Ramos (cell line): ENCODE measurements at regions not wholly inside any gene's neighbourhood (a gene's known extent, or its start where the extent isn't known, plus 50 kb on each side); places are given as distances from the start of the nearest gene placed in this dataset.

Source experiments
- in situ Hi-C: fragments of 300-500 bp; cut with MboI; formaldehyde crosslinking; loops from one replicate; pipeline ENCODE4 v1.14.3; 2022; ENCODE audit warnings: low sequenced_read_pairs; ENCODE audit not compliant: unreplicated experiment

DNA sequence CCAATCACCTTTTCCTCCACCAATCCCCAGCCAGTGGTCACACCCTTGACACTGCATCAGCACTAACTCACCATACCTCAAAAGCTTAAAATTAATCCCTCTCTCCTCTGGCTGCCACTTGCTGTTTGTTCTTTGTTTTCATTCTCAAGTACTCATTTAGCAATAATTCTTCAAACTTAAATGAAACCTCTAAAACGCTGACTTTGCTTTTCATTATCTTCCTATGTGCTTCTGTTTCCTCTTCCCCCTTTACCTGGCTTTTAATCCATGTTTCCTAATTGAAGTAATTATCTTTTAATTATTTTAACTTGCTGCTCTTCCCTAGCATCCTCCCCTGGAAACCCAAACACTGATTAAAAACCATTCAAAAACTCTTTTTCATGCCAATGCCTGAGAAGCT is 348.9 kb upstream of the MEOX2 start:
- in situ Hi-C loops: no loop called here

DNA sequence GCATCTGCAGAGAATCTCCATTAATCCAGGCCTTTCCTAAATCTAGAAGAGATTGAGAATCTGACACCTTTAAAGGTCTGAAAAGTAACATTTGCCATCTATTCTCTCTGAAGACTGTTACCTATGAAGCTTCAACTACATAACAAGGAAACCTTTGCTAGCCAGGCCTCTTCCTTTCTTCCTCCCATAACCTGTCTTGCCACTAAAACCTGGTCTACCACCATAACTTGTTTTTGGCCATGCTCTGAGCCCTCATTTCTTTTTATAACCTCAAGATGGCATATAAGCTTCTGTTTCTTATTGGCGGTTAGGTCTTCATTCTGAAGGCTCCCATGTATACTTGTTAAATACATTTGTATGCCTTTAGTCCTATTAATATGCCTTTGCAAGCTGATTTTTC is 348.4 kb upstream of the MEOX2 start:
- in situ Hi-C loops: no loop called here

DNA sequence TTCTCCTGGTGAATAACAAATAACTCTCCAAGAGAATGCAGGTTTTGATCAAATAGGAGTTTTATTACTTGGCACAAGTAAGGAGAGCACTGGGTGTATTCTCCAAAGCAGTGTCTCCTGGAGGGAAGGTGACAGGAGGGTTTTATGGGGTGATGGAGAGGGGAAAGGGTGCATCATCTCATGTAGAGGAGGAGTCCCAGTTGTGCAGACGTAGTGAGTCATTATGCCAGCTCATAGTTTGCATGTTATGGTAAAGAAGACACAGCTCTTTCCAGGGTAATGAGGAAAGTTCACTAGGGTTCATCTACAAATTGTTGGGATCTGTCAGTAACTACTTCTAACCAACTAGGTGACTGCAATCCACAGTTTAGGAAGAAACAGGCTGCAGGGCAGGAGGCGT is 347.9 kb upstream of the MEOX2 start:
- in situ Hi-C loops: no loop called here

DNA sequence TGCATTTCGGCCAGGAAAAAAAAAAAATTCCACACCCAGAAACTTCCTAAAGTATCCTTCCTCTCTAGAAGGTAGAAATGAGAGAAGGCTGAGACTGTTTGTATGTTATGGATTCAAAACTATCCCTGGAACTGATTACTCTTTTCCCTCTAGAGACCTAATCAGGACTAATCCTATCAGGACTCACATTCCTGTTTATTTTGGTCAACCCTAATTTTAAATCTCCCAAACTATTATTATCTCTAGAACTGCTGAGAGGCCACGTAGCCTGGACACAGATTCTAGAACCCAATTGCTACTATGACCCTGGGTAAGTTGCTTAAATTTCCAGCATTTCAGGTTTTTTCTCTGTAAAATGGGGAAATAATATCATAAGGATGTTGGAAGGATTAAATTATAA is 346.8 kb upstream of the MEOX2 start:
- in situ Hi-C loops: no loop called here

DNA sequence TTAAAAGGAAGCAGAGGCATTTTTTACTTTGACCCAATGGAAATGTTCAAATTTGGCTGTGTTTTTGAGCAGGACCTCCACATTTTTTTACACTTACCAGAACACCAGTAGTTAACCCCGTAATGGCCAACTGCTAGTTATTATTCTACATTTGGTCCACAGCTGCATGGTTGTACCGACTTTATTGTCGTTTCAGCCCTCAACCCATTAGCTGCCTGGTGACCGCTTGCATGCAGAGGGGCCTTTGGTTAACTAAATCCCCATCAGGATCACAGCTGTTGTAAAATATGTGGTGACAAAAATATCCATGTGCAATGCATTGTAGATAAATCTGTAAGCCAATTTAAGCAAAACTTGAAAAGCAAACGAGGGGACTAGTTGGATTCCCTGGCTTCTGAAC is 342.2 kb upstream of the MEOX2 start:
- in situ Hi-C loops: no loop called here

DNA sequence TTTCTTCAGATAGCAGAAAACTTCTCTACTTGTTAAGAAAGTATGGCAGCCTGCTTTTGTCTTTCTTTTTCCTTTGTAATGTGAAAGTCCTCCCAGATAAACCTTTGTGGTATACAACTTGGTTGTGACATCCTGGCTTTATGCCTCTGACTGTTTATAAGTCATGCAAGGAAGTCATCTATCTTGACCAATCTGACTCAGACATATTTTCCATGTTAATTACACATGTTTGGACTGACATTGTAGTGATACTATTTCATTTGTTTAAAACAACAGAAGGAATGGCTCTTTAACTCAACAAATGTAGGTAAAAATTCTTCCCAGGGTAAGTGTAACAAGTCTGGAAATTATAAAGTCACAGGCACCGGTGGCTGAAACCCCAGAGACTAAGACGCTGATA is 341.6 kb upstream of the MEOX2 start:
- in situ Hi-C loops: no loop called here

DNA sequence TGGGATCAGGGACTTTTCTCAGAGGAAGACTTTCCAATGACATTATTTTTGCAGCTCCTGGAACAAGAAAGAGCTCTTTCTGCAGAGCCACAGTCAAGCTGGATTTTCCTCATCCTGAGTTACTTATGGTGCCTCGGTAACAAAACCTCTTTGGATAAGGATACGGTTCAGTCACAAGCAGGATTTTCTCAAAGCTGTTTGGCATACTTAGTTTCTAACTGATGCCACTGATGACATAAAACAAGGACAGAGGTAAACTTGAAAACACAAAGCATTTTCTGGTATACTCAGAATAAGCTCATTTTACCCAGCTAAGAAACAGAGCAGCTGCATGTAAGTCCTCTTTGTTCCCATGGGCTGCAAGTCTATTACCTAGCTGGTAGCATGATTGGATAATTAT is 340.9 kb upstream of the MEOX2 start:
- in situ Hi-C loops: no loop called here

DNA sequence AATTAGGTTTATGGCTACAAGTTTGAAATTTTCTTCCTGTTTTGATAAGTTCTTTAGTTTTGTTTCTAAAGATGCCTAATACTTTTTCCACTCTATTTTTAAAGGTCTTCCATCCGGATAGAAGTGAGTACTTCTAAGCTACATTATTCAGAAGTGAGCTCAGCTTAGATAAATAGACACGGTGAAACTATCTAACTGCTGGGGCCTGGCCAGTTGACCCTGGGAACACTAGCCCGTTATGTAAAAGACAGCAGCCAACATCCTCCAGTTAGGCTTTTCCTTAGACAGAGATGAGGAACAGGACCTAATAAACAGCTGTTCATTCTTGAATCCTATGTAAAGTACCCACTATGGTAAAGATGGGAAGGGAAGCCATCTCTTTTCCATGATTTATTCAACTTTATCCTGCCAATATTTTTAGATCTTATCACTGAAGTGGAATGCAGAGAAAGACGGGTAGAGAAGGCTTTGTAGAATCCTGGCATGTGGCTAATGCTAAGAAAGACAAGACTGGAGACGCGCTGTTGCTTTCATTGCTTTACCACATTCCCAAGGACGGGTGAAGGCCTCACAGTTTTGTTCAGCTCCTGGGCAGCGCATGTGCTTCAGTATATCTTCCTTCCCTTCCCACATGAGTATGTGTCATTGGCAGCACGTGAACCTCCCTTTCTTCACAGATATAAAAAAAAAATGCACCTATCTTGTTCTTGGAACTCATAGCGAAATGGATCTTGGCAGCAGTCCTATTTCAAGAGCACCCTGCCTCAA is 340.0 kb upstream of the MEOX2 start:
- in situ Hi-C loops: no loop called here

DNA sequence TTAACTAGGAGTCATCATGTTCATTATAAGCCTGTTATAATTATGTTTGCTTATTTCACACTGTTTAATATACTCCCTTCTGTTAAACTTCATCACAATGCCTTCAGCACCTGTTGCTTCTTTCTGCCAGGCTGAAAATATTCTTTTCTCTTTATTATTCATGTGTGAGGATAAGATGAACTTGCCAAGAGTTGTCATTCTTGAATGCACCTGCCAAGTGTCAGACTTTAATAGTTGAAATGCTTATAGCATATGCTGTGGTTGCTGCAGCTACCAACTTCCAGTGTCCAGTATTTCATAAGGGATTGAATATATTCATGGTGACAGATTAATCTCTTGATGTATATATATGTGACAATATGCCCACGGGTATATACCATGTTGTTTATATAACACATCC is 339.2 kb upstream of the MEOX2 start:
- in situ Hi-C loops: no loop called here

DNA sequence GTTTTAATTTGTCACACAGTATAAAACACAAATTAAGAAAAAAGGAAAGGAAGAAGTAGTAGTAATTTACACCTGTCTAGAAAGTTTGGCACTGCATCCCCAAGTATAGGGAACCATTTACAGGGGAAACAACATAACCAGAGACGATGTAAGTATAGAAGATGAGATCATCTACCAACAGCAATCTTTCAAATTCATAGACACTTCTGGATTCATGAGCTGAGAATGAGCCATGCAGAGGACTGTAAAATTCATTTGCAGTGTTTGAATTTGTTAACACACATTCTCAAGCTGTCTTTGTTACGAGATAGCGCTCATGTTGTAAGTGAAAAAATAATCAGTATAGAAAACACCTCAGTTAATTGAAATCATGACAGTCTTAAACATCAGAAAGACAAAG is 337.0 kb upstream of the MEOX2 start:
- in situ Hi-C loops: no loop called here

DNA sequence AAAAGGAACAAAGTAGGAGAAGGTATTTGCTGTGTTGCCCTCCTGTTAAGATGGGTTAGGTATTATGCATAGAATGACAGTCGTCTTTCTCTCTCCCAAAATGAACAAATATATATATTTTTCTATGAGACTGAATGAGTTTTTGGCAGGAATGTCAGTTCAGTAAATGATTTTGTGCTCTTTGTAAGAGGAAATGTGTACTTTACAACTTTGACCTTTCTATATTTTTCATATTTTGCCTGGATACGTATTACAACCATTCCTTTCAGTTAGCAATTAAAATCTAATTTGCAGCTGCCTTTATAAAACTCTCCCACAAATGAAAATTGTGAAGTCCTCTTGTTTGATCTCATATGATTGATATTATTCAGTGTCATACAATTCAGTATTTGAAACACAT is 336.6 kb upstream of the MEOX2 start:
- in situ Hi-C loops: no loop called here

DNA sequence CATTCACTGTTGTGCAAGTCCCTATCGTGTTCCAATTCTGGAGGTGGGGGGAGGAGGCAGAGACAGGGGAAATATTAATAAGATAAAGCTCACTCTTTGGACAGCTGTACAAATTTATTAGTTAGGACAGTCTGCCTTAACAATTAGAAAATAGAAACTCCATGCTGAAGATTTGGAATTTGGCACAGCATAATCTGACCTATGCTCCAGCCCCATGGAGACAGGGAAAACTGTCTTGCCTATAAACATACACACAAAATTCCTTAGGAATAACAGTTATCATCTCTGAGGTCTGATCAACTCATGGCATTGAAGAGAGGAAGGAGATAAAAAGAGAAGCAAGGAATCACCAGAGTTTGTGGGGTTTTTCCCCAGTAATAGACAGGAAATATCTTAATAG is 335.4 kb upstream of the MEOX2 start:
- in situ Hi-C loops: no loop called here

DNA sequence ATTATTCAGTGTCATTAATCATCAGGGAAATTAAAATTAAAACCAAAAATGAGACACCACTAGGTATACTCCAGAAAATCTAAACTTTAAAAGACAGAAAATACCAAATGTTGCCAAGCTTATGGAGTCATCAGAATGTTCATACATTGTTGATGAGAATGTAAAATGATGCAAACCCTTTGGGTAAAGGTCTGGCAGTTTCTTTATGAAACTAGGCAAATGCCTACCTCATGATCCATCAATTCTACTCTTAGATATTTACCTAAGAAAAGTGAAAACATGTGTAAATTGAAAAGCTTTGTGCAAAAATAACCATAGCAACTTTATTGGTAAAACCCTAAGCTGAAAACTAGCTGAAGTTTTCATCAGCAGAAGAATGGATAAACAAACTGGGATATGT is 329.5 kb upstream of the MEOX2 start:
- in situ Hi-C loops: no loop called here

DNA sequence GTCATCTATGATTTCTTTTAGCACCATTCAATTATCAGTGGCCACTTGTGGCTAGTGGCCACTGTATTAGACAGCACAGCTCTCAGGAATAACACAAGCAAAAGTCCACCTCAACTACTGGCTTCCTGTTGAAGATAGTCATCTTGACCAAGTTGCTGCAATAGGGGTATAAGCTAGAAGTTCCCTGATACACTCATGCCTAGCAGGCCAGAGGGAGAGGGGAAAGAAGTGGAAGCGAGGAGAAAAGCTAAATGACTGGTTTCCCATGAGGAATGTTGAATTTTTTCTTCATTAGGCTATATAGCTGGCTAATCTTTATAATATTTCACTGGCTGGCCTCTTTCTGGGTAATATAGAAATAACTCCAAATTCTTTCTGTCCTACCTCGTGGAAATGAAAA is 327.5 kb upstream of the MEOX2 start:
- in situ Hi-C loops: no loop called here

DNA sequence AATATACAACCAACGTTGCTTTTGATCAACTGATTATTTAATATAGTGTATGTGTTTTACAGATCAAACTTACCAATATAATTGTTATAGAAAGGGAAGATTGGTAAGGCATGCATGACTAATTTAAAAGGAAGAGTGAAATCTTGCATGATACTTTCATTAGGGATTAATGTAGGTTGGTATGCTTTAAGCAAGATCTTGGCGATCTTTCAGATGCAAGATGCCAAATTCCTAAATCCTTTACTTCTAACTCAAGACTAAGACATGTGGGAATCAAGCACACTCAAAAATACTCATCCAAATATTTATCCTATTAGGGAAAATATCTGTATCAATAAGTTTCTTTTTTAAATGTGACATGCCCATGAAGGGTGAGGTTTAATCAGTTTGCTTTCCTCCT is 321.4 kb upstream of the MEOX2 start:
- in situ Hi-C loops: no loop called here

DNA sequence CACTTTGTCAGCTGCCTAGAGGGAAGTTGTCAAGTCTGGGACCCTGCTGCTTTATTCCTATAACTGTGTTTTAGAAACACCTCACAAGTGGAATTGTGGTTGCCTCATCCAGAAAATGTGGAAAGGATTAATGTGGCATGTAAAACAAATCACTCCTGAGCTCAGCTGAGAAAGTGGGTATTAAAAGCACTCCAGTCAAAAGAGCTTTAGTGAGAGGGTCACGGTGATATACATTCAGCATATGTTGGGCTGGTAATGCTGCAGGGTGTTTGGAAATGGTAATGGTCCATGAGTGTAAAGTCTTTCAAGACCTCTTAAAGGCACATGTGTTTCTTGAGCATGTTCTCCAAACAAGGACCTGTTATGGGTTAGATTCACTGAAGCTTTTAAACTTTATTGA is 318.2 kb upstream of the MEOX2 start:
- in situ Hi-C loops: no loop called here

DNA sequence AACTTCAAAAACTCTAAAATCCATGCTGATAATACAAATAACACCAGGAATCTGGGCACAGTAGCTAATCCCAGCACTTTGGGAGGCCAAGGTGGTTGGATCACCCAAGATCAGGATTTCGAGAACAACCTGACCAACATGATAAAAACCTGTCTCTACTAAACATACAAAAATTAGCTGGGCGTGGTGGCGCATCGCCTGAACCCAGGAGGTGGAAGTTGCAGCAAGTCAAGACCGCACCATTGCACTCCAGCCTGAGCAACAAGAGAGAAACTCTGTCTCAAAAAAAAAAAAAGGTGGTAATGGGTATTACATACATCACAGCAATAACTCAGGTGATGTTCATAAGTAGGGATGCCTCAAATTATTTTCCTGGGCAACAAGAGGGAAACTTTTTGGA is 315.0 kb upstream of the MEOX2 start:
- in situ Hi-C loops: no loop called here

DNA sequence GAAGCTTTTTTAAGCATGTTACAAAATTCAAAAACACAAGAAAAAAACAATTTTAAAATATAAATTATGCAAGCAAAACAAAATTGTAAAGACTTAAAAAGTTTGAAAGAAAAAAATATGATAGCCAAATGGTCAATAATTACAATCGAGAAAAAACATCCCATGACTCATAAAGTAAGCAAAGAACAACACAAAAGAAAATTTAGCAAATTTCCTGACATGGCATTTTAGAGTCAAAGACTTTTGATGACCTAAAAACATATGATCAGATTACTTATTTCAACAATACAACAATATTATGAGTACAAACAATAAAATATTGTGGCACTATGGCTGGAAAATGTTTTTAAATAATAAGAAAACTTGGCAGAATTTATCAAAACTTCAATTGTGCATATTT is 312.1 kb upstream of the MEOX2 start:
- in situ Hi-C loops: no loop called here

DNA sequence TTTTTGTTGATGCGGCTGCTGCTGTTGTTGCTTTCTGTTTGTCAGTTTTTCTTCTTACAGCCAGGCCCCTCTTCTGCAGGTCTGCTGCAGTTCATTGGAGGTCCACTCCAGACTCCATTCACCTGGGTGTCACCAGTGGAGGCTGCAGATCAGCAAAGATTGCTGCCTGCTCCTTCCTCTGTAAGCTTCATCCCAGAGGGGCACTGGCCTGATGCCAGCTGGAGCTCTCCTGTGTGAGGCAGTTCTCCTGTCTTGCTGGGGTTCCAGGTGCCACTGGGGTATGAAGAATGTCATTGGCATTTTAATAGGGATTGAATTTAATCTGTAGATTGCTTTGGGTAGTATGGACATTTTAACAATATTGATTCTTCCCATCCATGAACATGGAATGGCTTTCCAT is 308.5 kb upstream of the MEOX2 start:
- in situ Hi-C loops: no loop called here

DNA sequence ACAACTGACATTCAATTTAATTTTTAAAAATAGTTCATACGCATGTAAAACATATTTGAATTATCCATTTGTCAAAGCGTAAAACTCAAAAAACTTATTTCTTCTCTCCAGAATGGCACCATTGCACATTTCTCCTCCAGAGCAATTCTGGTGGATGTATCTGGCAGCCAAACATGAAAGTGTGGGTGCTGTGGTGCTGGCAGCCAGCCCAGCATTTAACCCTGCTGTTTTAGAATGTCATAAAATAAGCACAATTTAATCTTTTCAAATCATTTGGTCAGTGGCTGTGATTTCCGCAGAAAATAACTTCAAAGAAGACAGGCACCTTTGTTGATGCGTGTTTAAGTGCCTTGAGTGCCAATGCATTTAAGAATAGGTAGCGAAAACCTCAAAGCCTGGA is 302.7 kb upstream of the MEOX2 start:
- in situ Hi-C loops: no loop called here

DNA sequence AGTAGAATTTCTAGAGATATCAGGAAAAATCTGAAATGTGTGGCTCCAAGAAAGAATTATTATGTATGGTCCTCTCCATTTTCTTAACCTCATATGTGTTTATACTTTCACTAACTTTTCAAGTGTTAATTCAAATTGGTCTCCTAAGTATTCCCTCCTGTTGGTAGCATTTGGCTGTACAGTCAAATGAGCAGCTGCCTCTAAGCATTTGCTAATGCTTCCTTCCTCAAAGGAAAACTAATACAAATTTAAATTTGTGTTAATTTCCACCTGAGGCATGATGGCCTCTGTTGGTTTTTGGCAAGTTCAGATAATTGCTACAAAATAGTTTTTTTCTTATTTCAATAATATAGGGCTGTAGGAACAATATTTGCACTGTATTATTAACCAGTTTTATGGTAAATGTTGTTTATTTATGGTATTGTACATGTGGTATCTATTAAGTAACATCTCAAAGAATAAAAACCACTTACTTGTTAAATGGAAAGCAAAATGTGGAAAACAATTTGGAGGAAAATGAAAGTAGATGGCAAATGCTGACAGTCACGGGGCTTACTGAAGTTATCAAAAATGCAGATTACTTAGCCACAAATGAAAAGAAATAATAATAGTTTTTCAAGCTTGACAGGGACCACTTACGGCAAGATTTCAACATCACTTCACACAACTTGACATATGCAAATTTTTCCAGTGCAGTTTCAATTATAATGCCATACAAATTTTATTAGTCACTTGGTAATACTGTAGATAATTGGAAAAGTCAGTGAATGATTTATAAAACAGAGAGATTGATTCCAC is 299.3 kb upstream of the MEOX2 start:
- in situ Hi-C loops: no loop called here

DNA sequence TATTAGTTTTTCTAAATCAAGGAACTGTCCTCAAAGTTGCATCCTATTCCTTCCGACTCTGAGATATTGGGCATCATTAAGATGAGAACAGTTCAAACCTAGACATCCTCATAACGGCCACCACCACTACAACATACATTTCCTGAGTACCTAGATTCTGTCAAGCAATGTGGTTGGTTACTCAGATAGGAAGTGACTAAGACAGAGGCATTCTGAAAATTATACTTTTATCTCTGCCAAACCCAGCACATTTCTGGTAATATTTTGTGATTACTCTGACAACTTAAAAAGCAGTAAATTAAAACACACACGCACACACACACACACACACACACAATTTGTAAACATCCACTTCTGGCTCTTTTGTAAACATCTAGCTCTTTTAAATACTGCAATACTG is 291.2 kb upstream of the MEOX2 start:
- in situ Hi-C loops: no loop called here
